ENCODE measurements at regions not wholly inside any gene's neighbourhood (a gene's known extent, or its start where the extent isn't known, plus 50 kb on each side); places are given as distances from the start of the nearest gene placed in this dataset.

DNA sequence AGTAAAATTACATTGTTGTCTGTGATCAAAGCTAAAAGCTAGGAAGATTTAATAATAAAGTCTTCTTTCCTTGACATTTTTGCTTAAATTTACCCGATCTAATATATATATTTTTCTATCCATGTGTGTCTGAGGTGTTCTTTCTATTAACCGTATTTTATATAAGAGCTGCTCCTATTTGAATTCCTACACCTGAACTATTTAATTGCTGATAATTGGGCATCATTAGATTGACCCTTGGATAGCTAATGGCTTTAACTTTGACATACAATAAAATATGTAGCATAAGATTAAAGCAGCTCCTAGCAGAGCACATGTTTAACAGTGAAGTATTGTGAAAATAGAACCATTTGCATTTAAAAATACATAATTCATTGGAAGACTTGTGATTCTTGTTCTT lies 792.7 kb downstream of the MAT2B start:
- WGBS (ENCODE audit: insufficient coverage, insufficient replicate concordance, low lambda C conversion rate, missing lambda C conversion rate): 15% methylated on average over 2 of the region's 2 CpGs
- no peaks in the 10 kb centered on the region for H3K4me1 ChIP-seq (ENCODE audit: control insufficient read depth, insufficient read depth, low read length)
- H4K20me1 ChIP-seq (ENCODE audit: control insufficient read depth, insufficient read depth): no peaks in the 10 kb centered on the region
- ChIA-PET SMC1A (ENCODE audit: uncharacterized antibody, unreplicated experiment) (interaction anchor here (0.8 to 3.7 kb wide), 10 partner anchors 11 to 206 kb away, joined by 3 to 26 read pairs (median 4); no protein-coding TSS in a partner anchor), RAD21 (ENCODE audit: unreplicated experiment) (interaction anchor here (0.7 to 2.0 kb wide), 12 partner anchors 11 to 157 kb away, joined by 3 to 6 read pairs (median 4); no protein-coding TSS in a partner anchor), POLR2A (no interaction called here), CTCF (interaction anchor here (1.1 to 1.4 kb wide), 3 partner anchors 17 to 206 kb away, joined by 3 to 4 read pairs (median 3); no protein-coding TSS in a partner anchor)
- no peak overlapping the region for H3K27ac ChIP-seq (ENCODE audit: control insufficient read depth, insufficient read depth)
- H3K79me2 ChIP-seq (ENCODE audit: control insufficient read depth, insufficient read depth, low read length): no peaks in the 10 kb centered on the region
- in situ Hi-C loops (cut with MboI): no loop called here
- H3K4me2 ChIP-seq (ENCODE audit: control insufficient read depth, insufficient read depth): no peak overlapping the region
- FAIRE-seq (no peak), ATAC-seq (no peak), DNase-seq (ENCODE audit: low read depth, low spot score) (no peak)
- H3K4me3 ChIP-seq: no peak overlapping the region
- H3K9me3 ChIP-seq (replicated peaks; ENCODE audit: control insufficient read depth, insufficient read depth, low read length): no peaks in the 10 kb centered on the region
- no peaks in the 10 kb centered on the region for H3K36me3 ChIP-seq (ENCODE audit: control insufficient read depth in 2 of 2, insufficient read depth in 2 of 2, low read length in 1 of 2)
- H3K9ac ChIP-seq (ENCODE audit: control insufficient read depth, insufficient read depth, low read length): no peak overlapping the region
- no TSS peak for BruUV-seq (replicated peaks)
- H2AFZ ChIP-seq (ENCODE audit: control insufficient read depth, low read depth, low read length): no peak overlapping the region
- no peaks in the 10 kb centered on the region for H3K27me3 ChIP-seq (replicated peaks in 1 of 2; ENCODE audit: control insufficient read depth in 2 of 2, insufficient read depth in 2 of 2, low read length in 1 of 2)
- intact Hi-C loops (cut with micrococcal nuclease; ENCODE audit: unreplicated experiment): no loop called here
- TF ChIP-seq RUNX3 (IDR thresholded peaks at IDR 0.05; ENCODE audit: low read length) (no peak), ZBTB40 (IDR thresholded peaks at IDR 0.05; ENCODE audit: borderline replicate concordance) (no peak), POLR2AphosphoS2 (IDR thresholded peaks at IDR 0.05; ENCODE audit: low read depth, low read length) (no peak), CEBPZ (IDR thresholded peaks at IDR 0.05; ENCODE audit: low read depth, low read length) (no peak), SMAD1 (IDR thresholded peaks at IDR 0.05; ENCODE audit: low read depth, partially characterized antibody) (no peak), ETV6 (conservative IDR thresholded peaks at IDR 0.05 in 1 of 2, IDR thresholded peaks at IDR 0.05 in 1 of 2; ENCODE audit: borderline replicate concordance in 1 of 2, low read depth in 1 of 2) (no peak), TCF3 (IDR thresholded peaks at IDR 0.05; ENCODE audit: borderline replicate concordance, insufficient read depth, low read depth, low read length) (no peak), FOS (IDR thresholded peaks at IDR 0.05; ENCODE audit: borderline replicate concordance, extremely low read depth, insufficient read length) (no peak), SREBF1 (IDR thresholded peaks at IDR 0.05; ENCODE audit: low read length) (no peak), MEF2A (IDR thresholded peaks at IDR 0.05; ENCODE audit: insufficient read depth, low read depth, low read length) (no peak)
- TF ChIP-seq, protein P1, sequence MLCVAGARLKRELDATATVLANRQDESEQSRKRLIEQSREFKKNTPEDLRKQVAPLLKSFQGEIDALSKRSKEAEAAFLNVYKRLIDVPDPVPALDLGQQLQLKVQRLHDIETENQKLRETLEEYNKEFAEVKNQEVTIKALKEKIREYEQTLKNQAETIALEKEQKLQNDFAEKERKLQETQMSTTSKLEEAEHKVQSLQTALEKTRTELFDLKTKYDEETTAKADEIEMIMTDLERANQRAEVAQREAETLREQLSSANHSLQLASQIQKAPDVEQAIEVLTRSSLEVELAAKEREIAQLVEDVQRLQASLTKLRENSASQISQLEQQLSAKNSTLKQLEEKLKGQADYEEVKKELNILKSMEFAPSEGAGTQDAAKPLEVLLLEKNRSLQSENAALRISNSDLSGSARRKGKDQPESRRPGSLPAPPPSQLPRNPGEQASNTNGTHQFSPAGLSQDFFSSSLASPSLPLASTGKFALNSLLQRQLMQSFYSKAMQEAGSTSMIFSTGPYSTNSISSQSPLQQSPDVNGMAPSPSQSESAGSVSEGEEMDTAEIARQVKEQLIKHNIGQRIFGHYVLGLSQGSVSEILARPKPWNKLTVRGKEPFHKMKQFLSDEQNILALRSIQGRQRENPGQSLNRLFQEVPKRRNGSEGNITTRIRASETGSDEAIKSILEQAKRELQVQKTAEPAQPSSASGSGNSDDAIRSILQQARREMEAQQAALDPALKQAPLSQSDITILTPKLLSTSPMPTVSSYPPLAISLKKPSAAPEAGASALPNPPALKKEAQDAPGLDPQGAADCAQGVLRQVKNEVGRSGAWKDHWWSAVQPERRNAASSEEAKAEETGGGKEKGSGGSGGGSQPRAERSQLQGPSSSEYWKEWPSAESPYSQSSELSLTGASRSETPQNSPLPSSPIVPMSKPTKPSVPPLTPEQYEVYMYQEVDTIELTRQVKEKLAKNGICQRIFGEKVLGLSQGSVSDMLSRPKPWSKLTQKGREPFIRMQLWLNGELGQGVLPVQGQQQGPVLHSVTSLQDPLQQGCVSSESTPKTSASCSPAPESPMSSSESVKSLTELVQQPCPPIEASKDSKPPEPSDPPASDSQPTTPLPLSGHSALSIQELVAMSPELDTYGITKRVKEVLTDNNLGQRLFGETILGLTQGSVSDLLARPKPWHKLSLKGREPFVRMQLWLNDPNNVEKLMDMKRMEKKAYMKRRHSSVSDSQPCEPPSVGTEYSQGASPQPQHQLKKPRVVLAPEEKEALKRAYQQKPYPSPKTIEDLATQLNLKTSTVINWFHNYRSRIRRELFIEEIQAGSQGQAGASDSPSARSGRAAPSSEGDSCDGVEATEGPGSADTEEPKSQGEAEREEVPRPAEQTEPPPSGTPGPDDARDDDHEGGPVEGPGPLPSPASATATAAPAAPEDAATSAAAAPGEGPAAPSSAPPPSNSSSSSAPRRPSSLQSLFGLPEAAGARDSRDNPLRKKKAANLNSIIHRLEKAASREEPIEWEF (IDR thresholded peaks at IDR 0.05; ENCODE audit: insufficient replicate concordance, low read depth, low read length): no peak

Data from GM12878 (cell line).